K562 (cell line): ENCODE measurements at regions not wholly inside any gene's neighbourhood (a gene's known extent, or its start where the extent isn't known, plus 50 kb on each side); places are given as distances from the start of the nearest gene placed in this dataset.

Experiments
- ATAC-seq: fragments of 200-7000 bp; cut with Tn5 transposase; 3 replicates; pipeline ENCODE4 v1.9.1; 2020; ENCODE audit warnings: moderate library complexity
- BruUV-seq: library from RNA; stranded (reverse); fragments of 400-500 nt; replicated peaks from 2 replicates; lab custom pipeline; 2021; lab: Mats Ljungman, UMichigan
- CTCF ChIA-PET: fragments of 300-600 bp; formaldehyde crosslinking; extraction: SDS; loops from one replicate; lab custom pipeline; 2021; ENCODE audit warnings: low intra/inter-chr PET ratio; lab: Yijun Ruan, JAX
- POLR2A ChIA-PET: fragments of 300-600, 350-650 bp; sonication (Branson Sonifier 250); formaldehyde crosslinking; extraction: SDS; loops from one replicate; lab custom pipeline; 2021; ENCODE audit warnings: antibody characterized with exemption, inconsistent platforms; lab: Yijun Ruan, JAX
- DNase-seq, 4 experiments: peaks; one replicate each; pipeline versions ENCODE4 v3.0.0 to v3.0.0-alpha.2; 2011 to 2018; ENCODE audit warnings: low spot score in 3 of 4, mixed read lengths in 3 of 4; ENCODE audit errors: extremely low read depth in 1 of 4
- FAIRE-seq: peaks from 2 replicates; lab custom pipeline; 2011; peaks lifted over from hg19 to GRCh38; lab: Jason Lieb, UNC
- H2AFZ ChIP-seq: 2 replicates; pipeline ENCODE4 v1.6.0; 2011; ENCODE audit warnings: low read depth, low read length, control low read depth, inconsistent platforms
- H3K27ac ChIP-seq: fragments of 200-600 bp; 3 replicates; pipeline ENCODE4 v1.8.0; 2011; ENCODE audit warnings: low read depth, mild to moderate bottlenecking, control low read depth, inconsistent platforms, low read length, moderate library complexity, mixed read lengths; ENCODE audit errors: extremely low read depth
- H3K27me3 ChIP-seq, 2 experiments: fragments of 300-600 bp in 1 of 2; 2 replicates in 1 of 2; 3 replicates in 1 of 2; pipeline versions ENCODE4 v1.6.0 to v1.8.0; 2011; ENCODE audit warnings: inconsistent platforms in 2 of 2, low read length in 2 of 2, mild to moderate bottlenecking in 1 of 2, mixed read lengths in 1 of 2, moderate library complexity in 1 of 2; ENCODE audit not compliant: control insufficient read depth in 2 of 2, insufficient read depth in 2 of 2
- H3K36me3 ChIP-seq: fragments of 300-600 bp; 3 replicates; pipeline ENCODE4 v1.8.0; 2011; ENCODE audit warnings: mild to moderate bottlenecking, low read length, inconsistent platforms; ENCODE audit not compliant: control insufficient read depth, insufficient read depth
- H3K4me1 ChIP-seq, 2 experiments: fragments of 200-600 bp in 1 of 2; replicated peaks in 1 of 2; 2 replicates in 1 of 2; 3 replicates in 1 of 2; pipeline versions ENCODE4 v1.5.1 to v1.8.0; 2011; ENCODE audit warnings: inconsistent platforms in 2 of 2, low read length in 2 of 2, mild to moderate bottlenecking in 1 of 2, mixed read lengths in 1 of 2, moderate library complexity in 1 of 2; ENCODE audit not compliant: control insufficient read depth in 2 of 2, insufficient read depth in 2 of 2
- H3K4me2 ChIP-seq: 2 replicates; pipeline ENCODE4 v1.6.1; 2011; ENCODE audit warnings: low read length, control low read depth, inconsistent platforms, mixed read lengths; ENCODE audit not compliant: insufficient read depth
- H3K4me3 ChIP-seq: fragments of 200-600 bp; sonication (generic), shearing (Covaris generic); 2 replicates; pipeline ENCODE4 v1.5.1; 2016; ENCODE audit warnings: control low read depth, inconsistent platforms
- H3K79me2 ChIP-seq: fragments of 200-600 bp; 3 replicates; pipeline ENCODE4 v1.8.0; 2011; ENCODE audit warnings: low read length, inconsistent platforms; ENCODE audit not compliant: control insufficient read depth, insufficient read depth
- H3K9ac ChIP-seq, 2 experiments: 2 replicates each; pipeline versions ENCODE4 v1.6.0 to v1.6.1; 2011; ENCODE audit warnings: low read depth in 2 of 2, low read length in 2 of 2, control low read depth in 1 of 2, inconsistent platforms in 1 of 2, mild to moderate bottlenecking in 1 of 2, mixed read lengths in 1 of 2; ENCODE audit not compliant: insufficient read depth in 1 of 2
- H3K9me1 ChIP-seq: one replicate; pipeline ENCODE4 v1.6.0; 2011; ENCODE audit warnings: inconsistent platforms, mild to moderate bottlenecking, low read length, moderate library complexity; ENCODE audit not compliant: control insufficient read depth, insufficient read depth
- H3K9me3 ChIP-seq: replicated peaks from 2 replicates; pipeline ENCODE4 v1.5.1; 2011; ENCODE audit warnings: low read depth, low read length, inconsistent platforms; ENCODE audit not compliant: control insufficient read depth, insufficient read depth
- H4K20me1 ChIP-seq: replicated peaks from 2 replicates; pipeline ENCODE4 v1.6.1; 2011; ENCODE audit warnings: low read length, inconsistent platforms, mixed read lengths; ENCODE audit not compliant: control insufficient read depth, insufficient read depth
- CBX3 ChIP-seq, 2 experiments: IDR thresholded peaks; 1 replicate in 1 of 2; 2 replicates in 1 of 2; pipeline ENCODE4 v1.6.1; 2012; ENCODE audit warnings: inconsistent platforms in 2 of 2, low read length in 2 of 2, borderline replicate concordance in 1 of 2, control low read depth in 1 of 2
- CBX8 ChIP-seq: fragments of 200-600 bp; sonication (generic); IDR thresholded peaks from 2 replicates; pipeline ENCODE4 v1.6.1; 2012; ENCODE audit warnings: borderline replicate concordance, mixed run types, low read depth, mild to moderate bottlenecking, moderate library complexity, mixed read lengths, low read length, control low read depth, inconsistent platforms; ENCODE audit not compliant: poor library complexity, severe bottlenecking; ENCODE audit errors: extremely low read depth
- ETV6 ChIP-seq, 3 experiments: fragments of 150-350 bp in 1 of 3; sonication (generic) in 1 of 3; formaldehyde crosslinking in 1 of 3; IDR thresholded peaks; 2 replicates each; pipeline versions ENCODE4 v1.6.1 to v1.8.0; 2014 to 2022; ENCODE audit warnings: borderline replicate concordance in 2 of 3, low read depth in 2 of 3, antibody characterized with exemption in 1 of 3, low read length in 1 of 3, mild to moderate bottlenecking in 1 of 3, missing genetic modification reagents in 1 of 3
- FOXK1 ChIP-seq: sonication (generic); formaldehyde crosslinking; IDR thresholded peaks from 2 replicates; pipeline ENCODE4 v1.8.0; 2022; ENCODE audit warnings: missing genetic modification reagents, mild to moderate bottlenecking, borderline replicate concordance
- KDM5B ChIP-seq: fragments of 200-600 bp; sonication (generic); IDR thresholded peaks from 2 replicates; pipeline ENCODE4 v1.6.1; 2012; ENCODE audit warnings: low read depth, mild to moderate bottlenecking, moderate library complexity, low read length, control low read depth, inconsistent platforms; ENCODE audit not compliant: insufficient replicate concordance
- MEIS2 ChIP-seq: fragments of 450-650 bp; IDR thresholded peaks from 2 replicates; pipeline ENCODE4 v1.6.1; 2014; ENCODE audit warnings: mild to moderate bottlenecking; ENCODE audit not compliant: partially characterized antibody
- MTA2 ChIP-seq: fragments of 450-650 bp; IDR thresholded peaks from 2 replicates; pipeline ENCODE4 v1.6.1; 2016; ENCODE audit warnings: low read depth
- PCBP1 ChIP-seq: fragments of 200-400 bp; formaldehyde crosslinking; IDR thresholded peaks from 2 replicates; pipeline ENCODE4 v1.6.1; 2018; ENCODE audit warnings: mild to moderate bottlenecking, low read depth, low read length; ENCODE audit not compliant: poor library complexity, severe bottlenecking
- POLR3A ChIP-seq: IDR thresholded peaks from 2 replicates; pipeline ENCODE4 v1.6.1; 2011; ENCODE audit warnings: borderline replicate concordance, mild to moderate bottlenecking, moderate library complexity; ENCODE audit not compliant: insufficient read length, insufficient read depth; ENCODE audit errors: extremely low read depth
- RBM15 ChIP-seq: fragments of 200-400 bp; formaldehyde crosslinking; IDR thresholded peaks from 2 replicates; pipeline ENCODE4 v1.6.1; 2018; ENCODE audit warnings: mild to moderate bottlenecking, low read length, moderate library complexity; ENCODE audit not compliant: insufficient read depth
- RBM39 ChIP-seq: fragments of 200-400 bp; formaldehyde crosslinking; optimal IDR thresholded peaks from 2 replicates; pipeline ENCODE3; 2018; ENCODE audit warnings: low read depth, low read length
- STAT5A ChIP-seq: IDR thresholded peaks from 2 replicates; pipeline ENCODE4 v1.6.1; 2012; ENCODE audit warnings: low read length, inconsistent platforms, borderline replicate concordance
- TAF7 ChIP-seq: fragments of 450-650 bp; IDR thresholded peaks from 2 replicates; pipeline ENCODE4 v1.6.1; 2016; ENCODE audit warnings: missing genetic modification characterization, missing compliant biosample characterization
- TARDBP ChIP-seq: fragments of 450-650 bp; IDR thresholded peaks from 2 replicates; pipeline ENCODE4 v1.6.1; 2016
- WGBS: fragments of 100-300 bp; shearing (Covaris generic); methylation state at CpG from one replicate; pipeline ENCODE4 v1.1.6; 2016; ENCODE audit warnings: low coverage, mixed read lengths; ENCODE audit not compliant: insufficient coverage; ENCODE audit errors: missing lambda C conversion rate; 5-methylcytosine and 5-hydroxymethylcytosine counted together
- in situ Hi-C: fragments of 300-500 bp; cut with MboI; formaldehyde crosslinking; loops from 4 replicates; pipeline ENCODE4 v1.15.0; 2018; ENCODE audit warnings: inconsistent platforms, mixed read lengths
- intact Hi-C: fragments of 100-400 bp; cut with micrococcal nuclease; formaldehyde crosslinking; loops from 2 replicates; pipeline ENCODE4 v1.14.2; 2022
- TF ChIP-seq, protein P1 (sequence below): IDR thresholded peaks from 2 replicates; pipeline ENCODE4 v1.6.1; 2011; ENCODE audit not compliant: insufficient read length; ENCODE audit errors: extremely low read depth
- TF ChIP-seq, protein P2 (sequence below): fragments of 200-800 bp; sonication (Bioruptor generic); IDR thresholded peaks from 2 replicates; pipeline ENCODE4 v1.6.1; 2016; ENCODE audit warnings: missing genetic modification characterization, missing compliant biosample characterization

DNA sequence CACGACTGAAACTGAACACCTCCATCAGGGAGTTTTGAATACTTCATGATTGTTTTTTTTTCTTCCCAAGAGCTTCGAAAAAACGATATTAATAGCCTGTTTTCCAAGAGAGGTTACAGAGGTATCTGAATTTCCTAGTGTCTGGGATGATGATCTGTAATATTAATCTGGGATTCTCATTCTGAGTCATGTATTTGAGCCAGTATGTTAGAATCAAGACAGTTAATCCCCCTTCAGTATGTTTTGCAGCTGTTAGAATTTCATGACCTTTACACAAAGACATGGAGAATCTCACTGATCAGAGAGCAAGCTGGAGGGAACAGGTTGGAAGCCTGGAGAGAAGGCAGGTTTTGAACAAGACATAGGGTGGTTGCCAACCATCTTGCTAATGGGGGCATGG is 234.5 kb upstream of the GAP43 start (continued):
- TF ChIP-seq ETV6 (IDR thresholded peaks at IDR 0.05; ENCODE audit: borderline replicate concordance in 1 of 2, low read depth in 2 of 2, low read length in 1 of 2), result no peak
- no peak for TF ChIP-seq ETV6 (CRISPR knock-in tag; IDR thresholded peaks at IDR 0.05; ENCODE audit: borderline replicate concordance)
- TF ChIP-seq FOXK1 (CRISPR knock-in tag), result no peak
- TF ChIP-seq PCBP1, result no peak
- no peak for TF ChIP-seq CBX8
- TF ChIP-seq STAT5A, result no peak
- TF ChIP-seq RBM39, result no peak
- TF ChIP-seq KDM5B, result no peak
- TF ChIP-seq RBM15, result no peak
- TF ChIP-seq TARDBP, result no peak
- no peak for TF ChIP-seq POLR3A

DNA sequence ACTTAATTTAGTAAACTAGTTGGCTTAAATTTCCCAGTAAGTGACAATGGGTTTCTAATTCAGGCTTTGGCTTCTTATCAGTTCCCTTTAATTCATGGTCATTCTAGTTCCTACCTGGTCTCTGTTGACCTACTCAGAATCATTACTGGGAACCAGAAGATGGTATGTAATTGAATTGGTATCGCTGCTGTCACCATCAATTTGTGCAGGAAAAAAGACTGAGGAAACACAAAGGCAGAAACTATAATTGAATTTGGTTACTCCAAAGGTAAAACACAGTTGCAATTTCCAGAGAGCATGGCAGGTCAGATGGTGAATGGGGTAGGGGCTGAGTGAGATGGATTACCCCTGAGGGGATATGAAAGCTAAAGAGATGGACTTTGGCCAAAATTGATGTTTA is 226.5 kb upstream of the GAP43 start:
- Histone ChIP-seq H3K36me3 (no peaks in the 10 kb centered on the region), H3K9ac (no peak overlapping the region), H2AFZ (no peak overlapping the region), H3K27ac (no peak overlapping the region), H4K20me1 (no peaks in the 10 kb centered on the region), H3K79me2 (no peaks in the 10 kb centered on the region), H3K9me3 (no peaks in the 10 kb centered on the region), H3K9me1 (no peaks in the 10 kb centered on the region), H3K27me3 (no peaks in the 10 kb centered on the region), H3K4me1 (no peaks in the 10 kb centered on the region), H3K4me2 (no peak overlapping the region), H3K4me3 (no peak overlapping the region)
- ChIA-PET POLR2A (no interaction called here), CTCF (no interaction called here)
- no peak for ATAC-seq
- FAIRE-seq, result no peak
- no TSS peak for BruUV-seq
- in situ Hi-C loops, result no loop called here
- WGBS, result 6% methylated on average over 1 of the region's 1 CpG
- no peak for DNase-seq
- intact Hi-C loops, result no loop called here
- TF ChIP-seq TAF7, result no peak
- TF ChIP-seq MTA2, result no peak
- TF ChIP-seq MEIS2, result no peak
- no peak for TF ChIP-seq KDM5B
- TF ChIP-seq, protein P1, sequence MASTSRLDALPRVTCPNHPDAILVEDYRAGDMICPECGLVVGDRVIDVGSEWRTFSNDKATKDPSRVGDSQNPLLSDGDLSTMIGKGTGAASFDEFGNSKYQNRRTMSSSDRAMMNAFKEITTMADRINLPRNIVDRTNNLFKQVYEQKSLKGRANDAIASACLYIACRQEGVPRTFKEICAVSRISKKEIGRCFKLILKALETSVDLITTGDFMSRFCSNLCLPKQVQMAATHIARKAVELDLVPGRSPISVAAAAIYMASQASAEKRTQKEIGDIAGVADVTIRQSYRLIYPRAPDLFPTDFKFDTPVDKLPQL, result no peak
- TF ChIP-seq CBX3 (IDR thresholded peaks at IDR 0.05; ENCODE audit: borderline replicate concordance in 1 of 2, low read length in 2 of 2), result no peak
- TF ChIP-seq, protein P2, sequence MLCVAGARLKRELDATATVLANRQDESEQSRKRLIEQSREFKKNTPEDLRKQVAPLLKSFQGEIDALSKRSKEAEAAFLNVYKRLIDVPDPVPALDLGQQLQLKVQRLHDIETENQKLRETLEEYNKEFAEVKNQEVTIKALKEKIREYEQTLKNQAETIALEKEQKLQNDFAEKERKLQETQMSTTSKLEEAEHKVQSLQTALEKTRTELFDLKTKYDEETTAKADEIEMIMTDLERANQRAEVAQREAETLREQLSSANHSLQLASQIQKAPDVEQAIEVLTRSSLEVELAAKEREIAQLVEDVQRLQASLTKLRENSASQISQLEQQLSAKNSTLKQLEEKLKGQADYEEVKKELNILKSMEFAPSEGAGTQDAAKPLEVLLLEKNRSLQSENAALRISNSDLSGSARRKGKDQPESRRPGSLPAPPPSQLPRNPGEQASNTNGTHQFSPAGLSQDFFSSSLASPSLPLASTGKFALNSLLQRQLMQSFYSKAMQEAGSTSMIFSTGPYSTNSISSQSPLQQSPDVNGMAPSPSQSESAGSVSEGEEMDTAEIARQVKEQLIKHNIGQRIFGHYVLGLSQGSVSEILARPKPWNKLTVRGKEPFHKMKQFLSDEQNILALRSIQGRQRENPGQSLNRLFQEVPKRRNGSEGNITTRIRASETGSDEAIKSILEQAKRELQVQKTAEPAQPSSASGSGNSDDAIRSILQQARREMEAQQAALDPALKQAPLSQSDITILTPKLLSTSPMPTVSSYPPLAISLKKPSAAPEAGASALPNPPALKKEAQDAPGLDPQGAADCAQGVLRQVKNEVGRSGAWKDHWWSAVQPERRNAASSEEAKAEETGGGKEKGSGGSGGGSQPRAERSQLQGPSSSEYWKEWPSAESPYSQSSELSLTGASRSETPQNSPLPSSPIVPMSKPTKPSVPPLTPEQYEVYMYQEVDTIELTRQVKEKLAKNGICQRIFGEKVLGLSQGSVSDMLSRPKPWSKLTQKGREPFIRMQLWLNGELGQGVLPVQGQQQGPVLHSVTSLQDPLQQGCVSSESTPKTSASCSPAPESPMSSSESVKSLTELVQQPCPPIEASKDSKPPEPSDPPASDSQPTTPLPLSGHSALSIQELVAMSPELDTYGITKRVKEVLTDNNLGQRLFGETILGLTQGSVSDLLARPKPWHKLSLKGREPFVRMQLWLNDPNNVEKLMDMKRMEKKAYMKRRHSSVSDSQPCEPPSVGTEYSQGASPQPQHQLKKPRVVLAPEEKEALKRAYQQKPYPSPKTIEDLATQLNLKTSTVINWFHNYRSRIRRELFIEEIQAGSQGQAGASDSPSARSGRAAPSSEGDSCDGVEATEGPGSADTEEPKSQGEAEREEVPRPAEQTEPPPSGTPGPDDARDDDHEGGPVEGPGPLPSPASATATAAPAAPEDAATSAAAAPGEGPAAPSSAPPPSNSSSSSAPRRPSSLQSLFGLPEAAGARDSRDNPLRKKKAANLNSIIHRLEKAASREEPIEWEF, result no peak
